Activated T-cell treated with anti-CD3 and anti-CD28 coated beads, Interleukin-2, amount 50 U/mL, for 72 hours (primary cell): ENCODE measurements at regions not wholly inside any gene's neighbourhood (a gene's known extent, or its start where the extent isn't known, plus 50 kb on each side); places are given as distances from the start of the nearest gene placed in this dataset.

Source experiments
- ATAC-seq, 2 donors: fragments of 150-1000 bp; cut with Tn5 transposase; replicated peaks in 1 of 2; 2 replicates each; pipeline ENCODE4 v1.10.0; 2021; ENCODE audit warnings: moderate library complexity in 2 of 2, mild to moderate bottlenecking in 1 of 2
- DNase-seq, 2 donors: peaks; one replicate each; pipeline ENCODE4 v3.0.0; 2021 to 2022; ENCODE audit warnings: mixed read lengths in 1 of 2
- H3K27ac Mint-ChIP-seq: one replicate; pipeline ENCODE4 v1.8.0; 2022; ENCODE audit warnings: mild to moderate bottlenecking, moderate library complexity, mixed read lengths
- H3K27me3 Mint-ChIP-seq: one replicate; pipeline ENCODE4 v1.8.0; 2022; ENCODE audit warnings: low read depth, mixed read lengths
- H3K36me3 Mint-ChIP-seq, 2 donors: one replicate each; pipeline ENCODE4 v1.8.0; 2022; ENCODE audit warnings: mixed read lengths in 2 of 2, mild to moderate bottlenecking in 1 of 2; ENCODE audit not compliant: insufficient read depth in 2 of 2
- H3K4me1 Mint-ChIP-seq: one replicate; pipeline ENCODE4 v1.8.0; 2022; ENCODE audit warnings: low read depth, mixed read lengths
- H3K4me3 Mint-ChIP-seq, 2 donors: one replicate each; pipeline ENCODE4 v1.8.0; 2022; ENCODE audit warnings: mild to moderate bottlenecking in 2 of 2, mixed read lengths in 2 of 2, moderate library complexity in 2 of 2
- H3K9me3 Mint-ChIP-seq, 2 donors: one replicate each; pipeline ENCODE4 v1.8.0; 2022; ENCODE audit warnings: mixed read lengths in 2 of 2

DNA sequence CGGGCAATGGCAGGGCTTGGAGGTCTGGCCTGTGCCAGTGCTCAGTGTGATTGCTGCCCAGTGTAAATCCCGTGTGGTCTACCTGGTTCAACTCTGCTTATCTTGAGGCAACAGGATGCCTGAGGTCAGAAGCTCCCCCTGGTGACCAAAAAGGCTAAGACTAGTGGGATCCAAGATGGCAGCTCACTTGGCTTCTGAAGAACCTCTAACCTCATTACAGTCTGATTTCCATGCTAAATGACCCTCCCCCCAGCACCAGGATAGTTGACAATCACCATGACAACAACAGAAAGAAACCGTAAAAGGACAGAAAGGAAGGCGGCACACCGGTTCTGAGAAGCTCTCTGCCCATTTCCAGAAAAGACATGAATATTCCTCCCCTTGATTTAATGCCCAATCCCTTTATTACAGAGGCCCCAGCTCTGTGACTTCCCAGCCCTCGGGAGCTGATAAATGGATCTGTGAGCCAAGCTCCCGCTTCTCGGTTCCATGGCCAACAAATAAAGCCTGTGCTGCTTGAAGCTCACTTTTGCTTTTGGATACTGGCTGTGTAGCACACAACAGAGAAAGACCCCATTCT is 398.4 kb downstream of the CTTN start:
- Mint-ChIP-seq H3K36me3 (peaks cover 0 to 6% of the 10 kb centered on the region in 2 donors), H3K9me3 (peaks cover 8 to 12% of the 10 kb centered on the region in 2 donors)
- ATAC-seq = no peak

DNA sequence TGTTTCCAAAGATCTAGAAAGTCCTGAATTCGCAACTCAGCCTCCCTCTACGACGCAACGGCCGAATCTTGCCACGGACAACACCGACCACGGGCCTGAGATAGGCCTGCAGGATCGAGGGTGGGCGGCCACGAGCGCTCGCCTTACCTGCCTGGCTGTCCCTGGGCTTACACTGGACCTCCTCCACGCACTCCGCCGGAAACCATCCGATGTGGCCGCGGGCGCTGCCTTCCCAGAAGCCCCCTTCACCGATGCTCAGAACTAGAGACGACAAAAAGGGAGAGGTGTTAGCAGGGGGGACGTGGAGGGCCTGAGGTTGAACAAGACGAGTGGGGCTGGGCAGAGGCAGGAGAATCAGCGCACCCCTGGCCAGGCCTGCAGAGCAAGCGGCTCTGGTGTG is 400.0 kb downstream of the CTTN start:
- H3K27ac Mint-ChIP-seq = no peak overlapping the region
- no peak for DNase-seq
- H3K4me3 Mint-ChIP-seq = no peak overlapping the region
- H3K36me3 Mint-ChIP-seq = peaks cover 0 to 2% of the 10 kb centered on the region in 2 donors
- ATAC-seq = no peak
- H3K27me3 Mint-ChIP-seq = peaks cover under 1% of the 10 kb centered on the region
- peaks cover 4 to 8% of the 10 kb centered on the region in 2 donors for H3K9me3 Mint-ChIP-seq
- H3K4me1 Mint-ChIP-seq = no peaks in the 10 kb centered on the region

More for the DNA sequence above, 398.4 kb downstream of the CTTN start:
- H3K27me3 Mint-ChIP-seq = no peaks in the 10 kb centered on the region
- DNase-seq = no peak
- no peak overlapping the region for H3K4me3 Mint-ChIP-seq
- H3K4me1 Mint-ChIP-seq = no peaks in the 10 kb centered on the region
- H3K27ac Mint-ChIP-seq = no peak overlapping the region

DNA sequence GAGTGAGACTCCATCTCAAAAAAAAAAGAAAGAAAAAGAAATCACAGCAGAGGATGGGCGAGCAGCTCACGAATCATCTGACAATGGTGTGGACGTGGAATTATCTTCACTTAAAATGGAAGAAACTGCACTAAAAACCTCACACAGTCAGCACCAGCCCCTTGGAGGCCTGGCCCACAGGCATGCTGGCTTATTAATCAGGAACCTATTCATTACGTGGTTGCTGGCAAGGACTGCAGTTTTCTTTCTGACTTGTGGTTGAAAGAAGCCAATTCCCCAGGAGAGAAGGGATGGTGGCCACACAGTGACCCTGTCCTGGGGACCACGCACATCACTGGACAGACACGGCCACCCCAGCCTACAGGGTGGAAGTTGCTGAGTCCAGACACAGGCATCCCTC is 401.1 kb downstream of the CTTN start:
- Mint-ChIP-seq H3K4me1 (no peaks in the 10 kb centered on the region), H3K36me3 (no peaks in the 10 kb centered on the region), H3K4me3 (no peak overlapping the region), H3K27ac (no peak overlapping the region), H3K9me3 (peaks cover 2 to 5% of the 10 kb centered on the region in 2 donors), H3K27me3 (peaks cover 6% of the 10 kb centered on the region)
- DNase-seq (no peak), ATAC-seq (no peak)

DNA sequence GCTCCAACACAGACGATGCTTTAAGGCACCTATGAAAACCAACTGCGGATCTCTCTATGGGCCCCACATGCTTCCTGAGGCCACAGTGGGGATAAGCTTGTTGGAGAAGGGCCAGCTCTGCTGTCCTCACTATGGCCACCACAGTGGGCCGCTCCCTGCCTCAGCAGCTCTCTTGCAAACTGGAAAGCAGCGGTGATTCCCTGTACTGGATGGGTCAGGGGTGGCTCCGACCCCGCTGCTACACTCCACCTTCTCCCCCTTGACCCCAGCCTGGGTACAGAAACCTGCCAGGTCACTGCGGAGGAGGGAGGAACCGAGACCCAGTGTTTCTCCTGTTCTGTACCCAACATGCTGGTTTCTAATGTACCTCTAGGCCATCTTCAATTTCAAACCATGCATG is 403.9 kb downstream of the CTTN start:
- H3K27ac Mint-ChIP-seq = no peak overlapping the region
- H3K27me3 Mint-ChIP-seq = peaks cover 6% of the 10 kb centered on the region
- H3K4me3 Mint-ChIP-seq = no peak overlapping the region

DNA sequence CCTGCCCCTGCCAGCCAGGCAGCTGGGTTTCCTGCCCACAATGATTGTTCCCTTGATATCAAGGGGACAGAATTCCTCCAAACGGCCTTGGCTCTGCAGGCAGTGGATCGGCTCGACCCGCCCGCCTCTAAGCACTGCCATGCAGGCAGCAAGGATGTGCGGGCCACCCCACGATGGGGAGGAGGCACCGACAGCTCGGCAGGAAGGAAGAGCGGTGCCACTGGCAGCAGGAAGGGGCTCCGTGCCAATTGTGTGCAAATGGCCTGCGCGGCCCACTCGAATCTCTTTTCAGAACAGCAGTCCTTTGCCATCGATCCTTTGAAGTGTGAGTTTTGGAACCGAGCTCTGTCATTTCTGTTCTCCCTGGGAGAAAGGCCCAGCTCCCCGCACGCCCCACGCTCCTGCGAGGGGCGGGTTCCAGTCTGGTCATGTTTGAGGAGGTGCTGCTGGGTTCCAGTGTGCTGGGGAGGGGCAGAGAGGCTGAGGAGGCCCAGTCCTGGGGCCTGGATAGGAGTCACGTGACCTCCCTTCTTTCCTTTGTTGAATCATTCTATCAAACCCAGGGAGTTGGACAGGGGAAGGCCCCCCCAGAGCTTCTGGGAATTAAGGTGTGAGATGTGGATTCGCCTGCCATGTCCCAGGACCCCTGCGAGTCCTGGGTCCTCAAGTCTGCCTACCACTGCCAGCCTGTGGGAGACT is 406.0 kb downstream of the CTTN start:
- no peaks in the 10 kb centered on the region for H3K9me3 Mint-ChIP-seq
- ATAC-seq = no peak
- no peaks in the 10 kb centered on the region for H3K36me3 Mint-ChIP-seq
- no peak for DNase-seq
- H3K4me1 Mint-ChIP-seq = no peaks in the 10 kb centered on the region
- H3K27ac Mint-ChIP-seq = no peak overlapping the region
- no peak overlapping the region for H3K4me3 Mint-ChIP-seq
- peaks cover 6% of the 10 kb centered on the region for H3K27me3 Mint-ChIP-seq

More for the DNA sequence above, 403.9 kb downstream of the CTTN start:
- H3K36me3 Mint-ChIP-seq = no peaks in the 10 kb centered on the region
- no peaks in the 10 kb centered on the region for H3K9me3 Mint-ChIP-seq
- H3K4me1 Mint-ChIP-seq = no peaks in the 10 kb centered on the region
- no peak for DNase-seq
- no peak for ATAC-seq

DNA sequence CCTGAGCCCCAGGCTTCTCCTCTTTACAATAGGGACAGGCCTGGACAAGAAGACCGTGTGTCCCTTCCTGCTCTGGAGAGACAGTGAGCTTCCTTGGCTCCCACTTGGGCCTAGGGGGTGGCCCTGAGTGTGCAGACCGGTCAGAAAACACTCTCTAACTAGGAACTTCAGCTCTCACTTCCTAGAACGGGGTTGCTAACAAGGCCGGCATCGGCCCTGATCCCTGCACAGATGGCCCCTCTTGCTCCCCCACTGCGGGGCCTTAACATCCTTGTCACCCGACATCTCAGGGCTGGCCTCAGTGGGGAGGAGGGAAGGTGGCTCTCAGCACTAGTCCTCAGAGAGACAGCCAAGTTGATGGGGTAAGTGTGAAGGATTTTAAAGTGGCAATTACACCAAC is 406.9 kb downstream of the CTTN start:
- H3K27me3 Mint-ChIP-seq = peaks cover 6% of the 10 kb centered on the region
- no peaks in the 10 kb centered on the region for H3K36me3 Mint-ChIP-seq
- no peak for ATAC-seq
- H3K27ac Mint-ChIP-seq = no peak overlapping the region
- no peaks in the 10 kb centered on the region for H3K4me1 Mint-ChIP-seq
- DNase-seq = no peak
- H3K4me3 Mint-ChIP-seq = no peak overlapping the region
- H3K9me3 Mint-ChIP-seq = no peaks in the 10 kb centered on the region

DNA sequence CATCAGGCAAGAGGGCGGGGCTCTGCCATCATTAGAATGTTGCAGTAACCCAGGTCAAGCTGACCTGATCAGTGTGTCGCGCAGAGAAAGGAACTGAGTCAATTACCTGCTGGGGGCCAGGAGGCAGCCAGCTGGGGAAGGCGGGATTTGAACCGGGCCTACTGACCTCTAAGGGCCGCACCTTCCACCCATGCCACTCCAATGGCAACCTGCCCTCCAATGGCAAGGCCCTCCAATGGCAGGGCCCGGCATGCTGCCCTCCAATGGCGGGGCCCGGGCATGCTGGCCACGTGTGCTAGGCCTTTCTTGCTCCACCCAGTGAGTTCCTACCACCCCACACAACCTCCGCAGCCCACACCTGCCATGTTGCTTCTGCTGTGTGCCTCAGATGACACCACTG is 407.6 kb downstream of the CTTN start:
- no peaks in the 10 kb centered on the region for H3K36me3 Mint-ChIP-seq
- H3K4me3 Mint-ChIP-seq = no peak overlapping the region
- DNase-seq (no peak), ATAC-seq (no peak)
- H3K4me1 Mint-ChIP-seq = no peaks in the 10 kb centered on the region
- H3K9me3 Mint-ChIP-seq = no peaks in the 10 kb centered on the region
- peaks cover 6% of the 10 kb centered on the region for H3K27me3 Mint-ChIP-seq
- H3K27ac Mint-ChIP-seq = no peak overlapping the region

DNA sequence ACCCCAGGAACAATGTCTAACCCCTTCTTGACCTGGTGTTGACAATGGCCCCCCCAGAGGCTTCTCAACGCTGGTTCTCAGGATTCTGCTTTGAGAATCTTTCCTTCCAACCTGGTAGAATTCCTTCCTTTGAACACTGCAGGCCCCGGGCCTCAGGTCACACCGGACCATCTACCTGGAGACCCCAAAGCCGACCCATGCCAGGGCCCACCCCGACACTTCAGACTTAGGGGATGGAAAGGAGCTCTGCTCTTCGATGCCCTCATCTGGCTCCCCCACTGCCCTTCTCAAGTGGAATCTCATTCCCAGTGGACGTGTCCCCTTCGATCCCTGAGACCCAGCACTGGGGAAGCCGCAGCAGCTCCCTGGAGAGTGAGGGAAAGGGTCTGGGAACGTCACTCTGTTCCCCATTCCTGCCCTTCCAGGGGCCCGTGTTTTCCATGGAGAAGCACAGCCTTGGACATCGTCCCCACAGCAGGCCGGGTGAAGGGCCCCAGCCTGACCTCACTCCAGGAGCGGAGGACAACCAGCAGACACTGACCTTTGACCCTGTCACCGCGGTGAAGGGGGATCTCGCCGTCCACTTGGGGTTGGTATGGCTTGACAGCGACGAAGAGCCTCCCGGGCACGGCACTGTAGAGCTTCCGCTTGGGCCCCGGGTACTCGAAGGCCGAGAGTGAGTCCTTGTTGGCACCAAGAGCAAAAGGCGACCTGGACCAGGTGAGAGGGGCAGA is 408.3 kb downstream of the CTTN start:
- Mint-ChIP-seq H3K4me1 (no peaks in the 10 kb centered on the region), H3K27ac (no peak overlapping the region), H3K9me3 (no peaks in the 10 kb centered on the region), H3K4me3 (no peak overlapping the region), H3K27me3 (peaks cover 6% of the 10 kb centered on the region), H3K36me3 (no peaks in the 10 kb centered on the region)
- ATAC-seq (no peak), DNase-seq (no peak)

DNA sequence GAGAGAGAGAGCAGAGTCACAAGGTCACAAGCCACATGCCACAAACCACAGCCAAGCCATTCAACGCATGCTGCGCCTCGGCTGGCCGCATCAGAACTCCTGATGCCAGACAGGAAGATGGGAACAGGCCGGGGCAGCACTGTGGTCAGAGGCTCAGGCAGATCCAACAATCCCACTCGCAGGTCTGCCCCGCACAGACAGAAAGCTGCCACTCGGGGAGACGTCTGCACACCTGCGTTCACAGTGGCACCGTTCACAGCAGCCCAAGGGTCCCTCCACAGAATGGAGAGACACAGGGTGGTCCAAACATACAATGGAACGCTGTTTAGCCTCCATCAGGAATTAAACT is 408.8 kb downstream of the CTTN start:
- ATAC-seq (no peak), DNase-seq (no peak)
- H3K27ac Mint-ChIP-seq = no peak overlapping the region
- H3K36me3 Mint-ChIP-seq = no peaks in the 10 kb centered on the region
- H3K9me3 Mint-ChIP-seq = no peaks in the 10 kb centered on the region
- no peak overlapping the region for H3K4me3 Mint-ChIP-seq
- H3K27me3 Mint-ChIP-seq = peaks cover 6% of the 10 kb centered on the region
- no peaks in the 10 kb centered on the region for H3K4me1 Mint-ChIP-seq

DNA sequence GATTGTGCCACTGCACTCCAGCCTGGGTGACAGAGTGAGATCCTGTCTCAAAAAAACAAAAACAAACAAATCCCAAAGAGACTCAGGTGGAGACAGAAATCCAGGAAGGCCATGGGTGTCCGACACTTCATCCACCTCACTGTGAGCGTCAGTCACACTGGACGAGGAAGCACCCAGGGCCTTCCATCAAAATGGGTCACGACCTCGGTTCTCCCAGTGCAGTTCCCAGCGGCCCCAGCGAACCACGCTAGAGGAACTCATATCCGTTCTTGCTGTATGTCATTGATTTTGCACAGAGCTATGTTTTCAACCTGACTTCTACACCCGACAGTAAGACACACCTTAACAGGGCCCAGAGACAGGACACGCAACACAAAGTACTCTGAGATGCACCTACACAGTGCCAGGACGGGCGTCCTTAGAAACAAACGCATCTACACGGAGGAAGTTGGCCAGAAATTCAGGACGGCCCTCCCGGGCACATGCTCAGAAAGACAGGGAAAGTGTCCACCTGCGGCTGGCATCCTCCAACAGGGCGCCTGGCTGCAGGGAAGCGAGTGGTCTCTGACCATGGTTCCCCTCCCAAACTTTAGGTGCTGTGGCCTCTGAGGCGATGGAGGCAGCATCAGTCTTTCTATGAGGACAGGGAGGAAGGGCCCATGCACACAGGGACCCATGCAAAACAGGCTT is 410.5 kb downstream of the CTTN start:
- ATAC-seq = no peak
- Mint-ChIP-seq H3K4me1 (no peaks in the 10 kb centered on the region), H3K9me3 (no peaks in the 10 kb centered on the region), H3K36me3 (no peaks in the 10 kb centered on the region), H3K27ac (no peak overlapping the region), H3K27me3 (no peaks in the 10 kb centered on the region), H3K4me3 (no peak overlapping the region)
- no peak for DNase-seq

DNA sequence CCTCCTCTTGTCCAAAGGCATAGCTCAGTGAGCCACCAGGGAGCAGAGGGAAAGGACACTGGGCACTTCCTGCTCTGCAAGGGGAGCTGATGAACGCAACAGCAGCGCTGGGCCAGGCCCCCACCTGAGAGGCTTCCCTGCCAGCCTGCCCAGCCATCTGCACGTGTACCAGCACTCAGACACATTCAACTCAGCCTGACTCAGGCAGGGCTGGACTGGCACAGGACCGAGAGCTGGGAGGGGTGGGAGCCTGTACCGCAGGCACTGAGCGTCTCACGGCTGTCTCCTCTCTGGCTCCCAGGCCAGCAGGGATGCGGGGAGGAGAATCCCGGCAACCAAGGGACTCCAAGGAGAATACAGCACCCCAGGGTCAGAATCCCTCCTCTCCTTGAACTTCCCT is 411.8 kb downstream of the CTTN start:
- ATAC-seq (no peak), DNase-seq (no peak)
- H3K9me3 Mint-ChIP-seq = no peaks in the 10 kb centered on the region
- H3K27ac Mint-ChIP-seq = no peak overlapping the region
- no peaks in the 10 kb centered on the region for H3K36me3 Mint-ChIP-seq
- no peaks in the 10 kb centered on the region for H3K27me3 Mint-ChIP-seq
- H3K4me3 Mint-ChIP-seq = no peak overlapping the region
- no peaks in the 10 kb centered on the region for H3K4me1 Mint-ChIP-seq

DNA sequence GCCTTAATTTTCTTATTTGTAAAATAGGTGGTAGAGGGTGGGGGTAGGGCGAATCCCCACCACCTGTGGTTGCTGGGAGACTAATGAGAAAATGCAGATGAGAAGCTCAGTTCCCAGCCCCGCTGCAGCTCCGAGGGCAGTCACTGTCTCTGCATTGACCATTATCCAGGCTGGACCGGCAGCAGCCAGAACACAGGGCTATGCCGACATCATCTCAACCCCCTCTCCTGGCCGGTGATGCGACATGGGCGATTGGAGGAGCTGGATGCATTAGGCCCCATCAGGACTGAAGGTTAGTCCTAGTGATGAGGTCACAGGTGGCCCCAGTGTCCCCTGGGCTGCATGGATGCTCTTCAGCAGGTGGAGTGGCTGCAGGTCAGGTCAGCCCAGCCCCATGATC is 412.4 kb downstream of the CTTN start:
- H3K4me3 Mint-ChIP-seq = no peak overlapping the region
- ATAC-seq (no peak), DNase-seq (no peak)
- H3K27me3 Mint-ChIP-seq = no peaks in the 10 kb centered on the region
- H3K9me3 Mint-ChIP-seq = no peaks in the 10 kb centered on the region
- no peaks in the 10 kb centered on the region for H3K36me3 Mint-ChIP-seq
- H3K4me1 Mint-ChIP-seq = no peaks in the 10 kb centered on the region
- H3K27ac Mint-ChIP-seq = no peak overlapping the region

DNA sequence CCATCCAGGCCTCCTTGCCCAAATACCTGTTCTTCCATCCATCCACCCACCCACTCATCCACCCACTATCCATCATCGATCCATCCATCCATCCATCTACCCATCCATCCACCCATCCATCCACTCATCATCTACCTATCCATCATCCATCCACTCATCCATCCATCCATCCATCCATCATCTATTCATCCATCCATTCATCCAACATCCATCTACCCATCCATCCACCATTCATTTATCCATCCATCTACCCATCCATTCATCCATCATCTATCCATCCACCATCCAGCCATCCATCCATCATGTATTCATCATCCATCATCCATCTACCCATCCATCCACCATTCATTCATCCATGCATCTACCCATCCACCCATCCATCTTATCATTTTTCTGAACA is 413.2 kb downstream of the CTTN start:
- DNase-seq = no peak
- no peak overlapping the region for H3K27ac Mint-ChIP-seq
- no peaks in the 10 kb centered on the region for H3K4me1 Mint-ChIP-seq
- no peaks in the 10 kb centered on the region for H3K36me3 Mint-ChIP-seq
- no peaks in the 10 kb centered on the region for H3K9me3 Mint-ChIP-seq
- H3K27me3 Mint-ChIP-seq = no peaks in the 10 kb centered on the region
- no peak overlapping the region for H3K4me3 Mint-ChIP-seq
- no peak for ATAC-seq
